HTR-8/SVneo (cell line): ENCODE measurements at regions not wholly inside any gene's neighbourhood (a gene's known extent, or its start where the extent isn't known, plus 50 kb on each side); places are given as distances from the start of the nearest gene placed in this dataset.

ENCODE experiments used
- DNase-seq: peaks from one replicate; pipeline ENCODE4 v3.0.0; 2011; ENCODE audit warnings: low spot score, mixed read lengths; ENCODE audit not compliant: insufficient read length
- FAIRE-seq: peaks from 2 replicates; lab custom pipeline; 2011; peaks lifted over from hg19 to GRCh38; lab: Jason Lieb, UNC

DNA sequence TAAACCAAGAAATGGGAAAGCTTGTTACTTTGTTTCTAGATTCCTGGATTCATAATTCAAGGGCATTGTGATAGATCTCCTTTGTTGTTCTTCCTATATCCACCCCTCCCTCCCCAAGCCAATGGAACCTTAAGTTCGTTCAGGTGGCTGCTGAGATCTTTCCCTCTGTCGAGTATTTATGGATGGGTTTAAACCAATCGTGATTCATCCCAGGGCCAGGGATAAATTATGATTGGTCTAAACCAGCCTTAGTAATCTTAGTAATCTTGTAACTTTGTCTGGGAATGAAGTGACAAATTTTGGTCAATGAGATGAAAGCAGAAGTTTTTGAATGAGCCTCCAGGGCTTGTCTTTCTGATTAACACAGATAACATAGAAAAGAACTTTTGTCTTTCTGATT lies 56.1 kb upstream of the PCED1B start:
- no peak for DNase-seq
- no peak for FAIRE-seq

DNA sequence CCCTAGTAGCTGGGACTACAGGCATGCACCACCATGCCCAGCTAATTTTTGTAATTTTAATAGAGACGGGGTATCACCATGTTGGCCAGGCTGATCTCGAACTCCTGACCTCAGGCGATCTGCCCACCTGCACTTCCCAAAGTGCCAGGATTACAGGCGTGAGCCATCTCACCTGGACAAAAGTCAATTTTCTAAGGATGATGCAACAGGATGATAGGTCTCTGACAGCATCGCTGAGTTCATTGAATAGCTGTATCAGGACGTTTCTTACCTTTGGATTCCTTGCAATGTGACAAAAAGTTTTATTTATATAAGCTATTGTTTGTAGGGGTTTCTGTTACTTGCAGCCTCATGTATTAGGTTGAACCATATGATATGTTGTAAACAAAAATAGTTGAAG lies 55.5 kb upstream of the PCED1B start:
- FAIRE-seq (no peak), DNase-seq (no peak)

DNA sequence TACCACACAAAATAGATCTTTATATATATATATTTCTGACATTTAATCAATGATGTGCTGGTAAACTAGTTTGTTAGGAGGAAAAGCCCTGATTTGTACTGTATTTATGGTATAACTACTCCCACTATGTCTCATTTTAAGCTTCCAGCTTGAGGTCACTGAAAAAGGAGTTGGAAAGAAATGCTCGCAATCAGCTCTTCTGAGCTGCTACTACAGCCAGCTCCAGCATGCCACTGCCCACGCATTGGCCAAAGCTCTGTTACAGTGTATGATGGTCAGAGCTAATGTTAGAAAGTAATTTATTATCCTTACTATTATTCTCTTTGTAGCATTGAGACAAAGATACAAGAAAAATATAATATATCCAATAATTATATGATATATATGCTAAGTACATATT lies 55.0 kb upstream of the PCED1B start:
- FAIRE-seq (no peak), DNase-seq (no peak)

DNA sequence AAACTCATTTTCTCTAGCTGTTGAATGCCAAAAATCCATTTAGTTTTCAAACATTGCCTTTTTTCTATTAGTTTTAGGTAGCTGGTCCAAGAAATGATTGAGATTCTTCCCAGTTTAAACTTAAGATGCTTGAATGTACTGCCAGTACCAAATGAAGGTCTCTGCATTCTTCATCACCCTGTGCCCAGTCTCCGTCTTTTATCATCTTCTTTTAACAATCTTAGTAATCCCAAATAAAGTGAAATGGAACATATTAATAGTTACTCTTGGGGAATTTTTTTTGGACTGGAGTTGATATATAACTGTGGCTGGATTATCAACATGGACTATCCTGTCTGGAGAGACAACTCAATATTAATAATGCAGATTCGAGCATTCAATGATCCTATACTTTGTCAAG lies 54.1 kb upstream of the PCED1B start:
- FAIRE-seq: no peak
- no peak for DNase-seq

DNA sequence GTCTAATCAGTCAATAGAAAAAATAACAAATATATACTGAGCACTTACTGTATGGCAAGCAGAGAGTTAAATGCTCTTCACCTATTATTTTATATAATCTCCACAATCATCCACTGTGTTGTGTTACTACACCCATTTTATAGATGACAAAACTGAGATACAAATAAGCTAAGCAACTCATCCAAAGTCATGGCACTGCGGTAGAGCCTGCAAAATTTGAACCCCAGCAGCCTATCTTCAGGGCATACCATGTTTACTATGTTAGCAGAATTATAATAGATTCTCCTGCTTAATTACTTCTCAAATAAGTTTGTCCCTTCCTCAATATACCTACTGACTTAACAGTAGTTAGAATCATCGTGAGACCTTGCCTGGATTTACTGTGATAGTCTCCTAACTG lies 53.6 kb upstream of the PCED1B start:
- FAIRE-seq: no peak
- no peak for DNase-seq

DNA sequence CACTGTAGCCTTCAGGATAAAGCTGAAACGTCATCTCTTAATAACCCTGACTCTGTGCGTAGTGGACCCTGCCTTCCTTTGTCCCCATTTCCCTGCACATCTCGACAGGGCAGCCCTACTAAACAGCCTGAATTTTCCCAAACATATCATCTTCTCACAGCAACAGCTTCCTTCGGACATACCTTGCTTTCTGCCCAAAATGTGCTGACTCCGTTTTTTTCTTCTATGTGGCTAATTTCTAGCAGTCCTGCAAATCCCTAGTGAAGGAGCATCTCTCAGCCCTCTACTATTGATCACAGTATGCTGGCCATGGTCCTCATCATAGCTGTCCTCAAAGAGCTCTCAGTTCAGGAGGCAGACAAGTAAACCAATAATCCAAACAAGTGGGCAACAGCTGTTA lies 53.1 kb upstream of the PCED1B start:
- peak; percentile 23 for FAIRE-seq
- DNase-seq: no peak
